GM21786 (cell line): ENCODE measurements at regions not wholly inside any gene's neighbourhood (a gene's known extent, or its start where the extent isn't known, plus 50 kb on each side); places are given as distances from the start of the nearest gene placed in this dataset.
"Not testable (repeated sequence)": the region's sequence is repeated elsewhere in the genome, so short reads cannot be mapped to it uniquely, and the experiment has no call there.

ENCODE experiments used
- ATAC-seq: cut with Tn5 transposase; IDR thresholded peaks from one replicate; pipeline ENCODE4 v1.9.1; 2021; ENCODE audit not compliant: unreplicated experiment

- no peak for ATAC-seq
Observed at GRCh38 chr2:40043641-40044040, 264.6 kb upstream of the THUMPD2 start.

- ATAC-seq, result no peak
Observed at GRCh38 chr2:40043191-40043590, 264.1 kb upstream of the THUMPD2 start.

GRCh38 chr2:40041422-40042382 lies 262.6 kb upstream of the THUMPD2 start:
- no peak for ATAC-seq

GRCh38 chr2:40039549-40039948 lies 260.5 kb upstream of the THUMPD2 start:
- no peak for ATAC-seq

- no peak for ATAC-seq
Observed at GRCh38 chr2:40038646-40039045, 259.6 kb upstream of the THUMPD2 start.

GRCh38 chr2:40037303-40037702 lies 258.2 kb upstream of the THUMPD2 start:
- ATAC-seq, result no peak

- no peak for ATAC-seq
Observed at GRCh38 chr2:40036241-40036640, 257.2 kb upstream of the THUMPD2 start.

GRCh38 chr2:40034801-40035200 lies 255.7 kb upstream of the THUMPD2 start:
- no peak for ATAC-seq

- ATAC-seq, result no peak
Observed at GRCh38 chr2:40034198-40034597, 255.1 kb upstream of the THUMPD2 start.

- ATAC-seq, result no peak
Observed at GRCh38 chr2:40033781-40034180, 254.7 kb upstream of the THUMPD2 start.

- ATAC-seq, result no peak
Observed at GRCh38 chr2:40032650-40033319, 253.7 kb upstream of the THUMPD2 start.

GRCh38 chr2:40030456-40030975 lies 251.5 kb upstream of the THUMPD2 start:
- no peak for ATAC-seq

GRCh38 chr2:40028792-40029488 lies 249.9 kb upstream of the THUMPD2 start:
- ATAC-seq, result peak; percentile 82

- ATAC-seq, result no peak
Observed at GRCh38 chr2:40027968-40028367, 248.9 kb upstream of the THUMPD2 start.

GRCh38 chr2:40025276-40025675 lies 246.2 kb upstream of the THUMPD2 start:
- not testable (repeated sequence) for ATAC-seq

GRCh38 chr2:40020997-40021396 lies 241.9 kb upstream of the THUMPD2 start:
- no peak for ATAC-seq

- no peak for ATAC-seq
Observed at GRCh38 chr2:40016151-40016885, 237.3 kb upstream of the THUMPD2 start.

- ATAC-seq, result not testable (repeated sequence)
Observed at GRCh38 chr2:40013962-40014361, 234.9 kb upstream of the THUMPD2 start.

GRCh38 chr2:40004336-40004735 lies 225.3 kb upstream of the THUMPD2 start:
- no peak for ATAC-seq

- ATAC-seq, result no peak
Observed at GRCh38 chr2:40002339-40002738, 223.3 kb upstream of the THUMPD2 start.

- no peak for ATAC-seq
Observed at GRCh38 chr2:39999864-40000263, 220.8 kb upstream of the THUMPD2 start.
